K562 (cell line): ENCODE measurements at regions not wholly inside any gene's neighbourhood (a gene's known extent, or its start where the extent isn't known, plus 50 kb on each side); places are given as distances from the start of the nearest gene placed in this dataset.

Source experiments
- ATAC-seq: fragments of 200-7000 bp; cut with Tn5 transposase; 3 replicates; pipeline ENCODE4 v1.9.1; 2020; ENCODE audit warnings: moderate library complexity
- BruUV-seq: library from RNA; stranded (reverse); fragments of 400-500 nt; replicated peaks from 2 replicates; lab custom pipeline; 2021; lab: Mats Ljungman, UMichigan
- CTCF ChIA-PET: fragments of 300-600 bp; formaldehyde crosslinking; extraction: SDS; loops from one replicate; lab custom pipeline; 2021; ENCODE audit warnings: low intra/inter-chr PET ratio; lab: Yijun Ruan, JAX
- POLR2A ChIA-PET: fragments of 300-600, 350-650 bp; sonication (Branson Sonifier 250); formaldehyde crosslinking; extraction: SDS; loops from one replicate; lab custom pipeline; 2021; ENCODE audit warnings: antibody characterized with exemption, inconsistent platforms; lab: Yijun Ruan, JAX
- DNase-seq, 4 experiments: peaks; one replicate each; pipeline versions ENCODE4 v3.0.0 to v3.0.0-alpha.2; 2011 to 2018; ENCODE audit warnings: low spot score in 3 of 4, mixed read lengths in 3 of 4; ENCODE audit errors: extremely low read depth in 1 of 4
- FAIRE-seq: peaks from 2 replicates; lab custom pipeline; 2011; peaks lifted over from hg19 to GRCh38; lab: Jason Lieb, UNC
- H2AFZ ChIP-seq: 2 replicates; pipeline ENCODE4 v1.6.0; 2011; ENCODE audit warnings: low read depth, low read length, control low read depth, inconsistent platforms
- H3K27ac ChIP-seq: fragments of 200-600 bp; 3 replicates; pipeline ENCODE4 v1.8.0; 2011; ENCODE audit warnings: low read depth, mild to moderate bottlenecking, control low read depth, inconsistent platforms, low read length, moderate library complexity, mixed read lengths; ENCODE audit errors: extremely low read depth
- H3K27me3 ChIP-seq, 2 experiments: fragments of 300-600 bp in 1 of 2; 2 replicates in 1 of 2; 3 replicates in 1 of 2; pipeline versions ENCODE4 v1.6.0 to v1.8.0; 2011; ENCODE audit warnings: inconsistent platforms in 2 of 2, low read length in 2 of 2, mild to moderate bottlenecking in 1 of 2, mixed read lengths in 1 of 2, moderate library complexity in 1 of 2; ENCODE audit not compliant: control insufficient read depth in 2 of 2, insufficient read depth in 2 of 2
- H3K36me3 ChIP-seq: fragments of 300-600 bp; 3 replicates; pipeline ENCODE4 v1.8.0; 2011; ENCODE audit warnings: mild to moderate bottlenecking, low read length, inconsistent platforms; ENCODE audit not compliant: control insufficient read depth, insufficient read depth
- H3K4me1 ChIP-seq, 2 experiments: fragments of 200-600 bp in 1 of 2; replicated peaks in 1 of 2; 2 replicates in 1 of 2; 3 replicates in 1 of 2; pipeline versions ENCODE4 v1.5.1 to v1.8.0; 2011; ENCODE audit warnings: inconsistent platforms in 2 of 2, low read length in 2 of 2, mild to moderate bottlenecking in 1 of 2, mixed read lengths in 1 of 2, moderate library complexity in 1 of 2; ENCODE audit not compliant: control insufficient read depth in 2 of 2, insufficient read depth in 2 of 2
- H3K4me2 ChIP-seq: 2 replicates; pipeline ENCODE4 v1.6.1; 2011; ENCODE audit warnings: low read length, control low read depth, inconsistent platforms, mixed read lengths; ENCODE audit not compliant: insufficient read depth
- H3K4me3 ChIP-seq: fragments of 200-600 bp; sonication (generic), shearing (Covaris generic); 2 replicates; pipeline ENCODE4 v1.5.1; 2016; ENCODE audit warnings: control low read depth, inconsistent platforms
- H3K79me2 ChIP-seq: fragments of 200-600 bp; 3 replicates; pipeline ENCODE4 v1.8.0; 2011; ENCODE audit warnings: low read length, inconsistent platforms; ENCODE audit not compliant: control insufficient read depth, insufficient read depth
- H3K9ac ChIP-seq, 2 experiments: 2 replicates each; pipeline versions ENCODE4 v1.6.0 to v1.6.1; 2011; ENCODE audit warnings: low read depth in 2 of 2, low read length in 2 of 2, control low read depth in 1 of 2, inconsistent platforms in 1 of 2, mild to moderate bottlenecking in 1 of 2, mixed read lengths in 1 of 2; ENCODE audit not compliant: insufficient read depth in 1 of 2
- H3K9me1 ChIP-seq: one replicate; pipeline ENCODE4 v1.6.0; 2011; ENCODE audit warnings: inconsistent platforms, mild to moderate bottlenecking, low read length, moderate library complexity; ENCODE audit not compliant: control insufficient read depth, insufficient read depth
- H3K9me3 ChIP-seq: replicated peaks from 2 replicates; pipeline ENCODE4 v1.5.1; 2011; ENCODE audit warnings: low read depth, low read length, inconsistent platforms; ENCODE audit not compliant: control insufficient read depth, insufficient read depth
- H4K20me1 ChIP-seq: replicated peaks from 2 replicates; pipeline ENCODE4 v1.6.1; 2011; ENCODE audit warnings: low read length, inconsistent platforms, mixed read lengths; ENCODE audit not compliant: control insufficient read depth, insufficient read depth
- FOXK1 ChIP-seq: sonication (generic); formaldehyde crosslinking; IDR thresholded peaks from 2 replicates; pipeline ENCODE4 v1.8.0; 2022; ENCODE audit warnings: missing genetic modification reagents, mild to moderate bottlenecking, borderline replicate concordance
- MAFF ChIP-seq: IDR thresholded peaks from 2 replicates; pipeline ENCODE4 v1.6.1; 2012; ENCODE audit warnings: low read length, improper control_type of control experiment
- NFYB ChIP-seq: IDR thresholded peaks from 2 replicates; pipeline ENCODE4 v1.6.1; 2011; ENCODE audit warnings: mild to moderate bottlenecking, moderate library complexity; ENCODE audit not compliant: insufficient read length; ENCODE audit errors: extremely low read depth
- NR4A1 ChIP-seq, 2 experiments: fragments of 250-450 bp in 1 of 2; fragments of 450-650 bp in 1 of 2; sonication (Bioruptor Pico) in 1 of 2; IDR thresholded peaks; 2 replicates each; pipeline versions ENCODE4 v1.4.0 to v1.6.1; 2016 to 2020; ENCODE audit warnings: mild to moderate bottlenecking in 2 of 2, missing compliant biosample characterization in 1 of 2, missing genetic modification characterization in 1 of 2, moderate library complexity in 1 of 2
- XRCC5 ChIP-seq: fragments of 200-400 bp; formaldehyde crosslinking; IDR thresholded peaks from 2 replicates; pipeline ENCODE4 v1.6.1; 2017; ENCODE audit warnings: low read depth, mild to moderate bottlenecking, low read length
- ZKSCAN8 ChIP-seq: fragments of 200-800 bp; sonication (Bioruptor generic); IDR thresholded peaks from 2 replicates; pipeline ENCODE4 v1.6.1; 2016; ENCODE audit warnings: missing genetic modification characterization, missing compliant biosample characterization
- ZNF668 ChIP-seq: fragments of 250-450 bp; sonication (Bioruptor Pico); IDR thresholded peaks from 2 replicates; pipeline ENCODE4 v1.8.0; 2022; ENCODE audit warnings: mild to moderate bottlenecking, inconsistent platforms
- WGBS: fragments of 100-300 bp; shearing (Covaris generic); methylation state at CpG from one replicate; pipeline ENCODE4 v1.1.6; 2016; ENCODE audit warnings: low coverage, mixed read lengths; ENCODE audit not compliant: insufficient coverage; ENCODE audit errors: missing lambda C conversion rate; 5-methylcytosine and 5-hydroxymethylcytosine counted together
- in situ Hi-C: fragments of 300-500 bp; cut with MboI; formaldehyde crosslinking; loops from 4 replicates; pipeline ENCODE4 v1.15.0; 2018; ENCODE audit warnings: inconsistent platforms, mixed read lengths
- intact Hi-C: fragments of 100-400 bp; cut with micrococcal nuclease; formaldehyde crosslinking; loops from 2 replicates; pipeline ENCODE4 v1.14.2; 2022
- TF ChIP-seq, protein P1 (sequence below): fragments of 450-650 bp; IDR thresholded peaks from 2 replicates; pipeline ENCODE4 v1.6.1; 2018; ENCODE audit not compliant: partially characterized antibody
- TF ChIP-seq, protein P2 (sequence below): fragments of 200-400 bp; formaldehyde crosslinking; IDR thresholded peaks from 2 replicates; pipeline ENCODE4 v1.6.1; 2017; ENCODE audit warnings: mild to moderate bottlenecking, low read depth, low read length, moderate library complexity
- TF ChIP-seq, protein P3 (sequence below): fragments of 450-650 bp; IDR thresholded peaks from 2 replicates; pipeline ENCODE4 v1.6.1; 2018; ENCODE audit warnings: mild to moderate bottlenecking, low read depth; ENCODE audit not compliant: partially characterized antibody

DNA sequence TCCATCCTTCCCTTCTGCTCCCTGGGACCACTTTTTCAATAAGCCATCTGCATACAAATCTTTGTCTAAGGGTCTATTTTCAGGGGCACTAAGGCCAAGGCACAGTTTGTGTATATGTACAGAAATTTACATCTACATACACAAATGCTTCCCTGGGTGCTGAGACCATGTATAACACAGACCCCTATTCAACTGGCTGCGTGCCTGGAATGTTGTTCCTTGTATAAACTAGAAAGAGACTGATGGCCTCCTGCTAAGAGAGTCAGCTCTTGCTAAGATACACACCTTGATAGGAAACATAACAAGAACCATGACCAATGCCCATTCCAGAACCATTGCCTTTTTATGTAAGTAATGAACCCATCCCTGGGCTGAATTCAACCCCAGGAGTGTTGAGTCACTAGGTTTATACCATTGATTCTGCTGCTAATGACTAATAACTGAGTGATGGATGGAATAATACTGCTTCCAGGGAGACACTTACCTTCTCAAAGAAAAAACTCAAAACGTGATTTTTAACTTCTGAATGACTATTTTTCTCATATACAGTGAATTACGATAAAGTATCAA is 290.7 kb downstream of the FGFR2 start:
- Histone ChIP-seq H3K36me3 (no peaks in the 10 kb centered on the region), H3K4me1 (no peaks in the 10 kb centered on the region), H2AFZ (no peak overlapping the region), H3K9me1 (no peaks in the 10 kb centered on the region), H4K20me1 (no peaks in the 10 kb centered on the region; the same call in 1 of the 2 replicates), H3K9me3 (no peaks in the 10 kb centered on the region), H3K79me2 (no peaks in the 10 kb centered on the region), H3K4me2 (no peak overlapping the region), H3K27ac (no peak overlapping the region), H3K9ac (no peak overlapping the region), H3K4me3 (no peak overlapping the region), H3K27me3 (no peaks in the 10 kb centered on the region)
- intact Hi-C loops (no loop called here), in situ Hi-C loops (no loop called here)
- no peak for ATAC-seq
- no peak for FAIRE-seq
- ChIA-PET CTCF (no interaction called here), POLR2A (no interaction called here)
- WGBS: 4% methylated on average over 3 of the region's 3 CpGs
- no peak for DNase-seq
- BruUV-seq: no TSS peak
- TF ChIP-seq ZKSCAN8 (CRISPR knock-in tag) (no peak), XRCC5 (no peak), NR4A1 (CRISPR knock-in tag; IDR thresholded peaks at IDR 0.05) (no peak), NR4A1 (tag; IDR thresholded peaks at IDR 0.05) (no peak), FOXK1 (no peak), MAFF (no peak), ZNF668 (no peak), NFYB (no peak)
- TF ChIP-seq, protein P1, sequence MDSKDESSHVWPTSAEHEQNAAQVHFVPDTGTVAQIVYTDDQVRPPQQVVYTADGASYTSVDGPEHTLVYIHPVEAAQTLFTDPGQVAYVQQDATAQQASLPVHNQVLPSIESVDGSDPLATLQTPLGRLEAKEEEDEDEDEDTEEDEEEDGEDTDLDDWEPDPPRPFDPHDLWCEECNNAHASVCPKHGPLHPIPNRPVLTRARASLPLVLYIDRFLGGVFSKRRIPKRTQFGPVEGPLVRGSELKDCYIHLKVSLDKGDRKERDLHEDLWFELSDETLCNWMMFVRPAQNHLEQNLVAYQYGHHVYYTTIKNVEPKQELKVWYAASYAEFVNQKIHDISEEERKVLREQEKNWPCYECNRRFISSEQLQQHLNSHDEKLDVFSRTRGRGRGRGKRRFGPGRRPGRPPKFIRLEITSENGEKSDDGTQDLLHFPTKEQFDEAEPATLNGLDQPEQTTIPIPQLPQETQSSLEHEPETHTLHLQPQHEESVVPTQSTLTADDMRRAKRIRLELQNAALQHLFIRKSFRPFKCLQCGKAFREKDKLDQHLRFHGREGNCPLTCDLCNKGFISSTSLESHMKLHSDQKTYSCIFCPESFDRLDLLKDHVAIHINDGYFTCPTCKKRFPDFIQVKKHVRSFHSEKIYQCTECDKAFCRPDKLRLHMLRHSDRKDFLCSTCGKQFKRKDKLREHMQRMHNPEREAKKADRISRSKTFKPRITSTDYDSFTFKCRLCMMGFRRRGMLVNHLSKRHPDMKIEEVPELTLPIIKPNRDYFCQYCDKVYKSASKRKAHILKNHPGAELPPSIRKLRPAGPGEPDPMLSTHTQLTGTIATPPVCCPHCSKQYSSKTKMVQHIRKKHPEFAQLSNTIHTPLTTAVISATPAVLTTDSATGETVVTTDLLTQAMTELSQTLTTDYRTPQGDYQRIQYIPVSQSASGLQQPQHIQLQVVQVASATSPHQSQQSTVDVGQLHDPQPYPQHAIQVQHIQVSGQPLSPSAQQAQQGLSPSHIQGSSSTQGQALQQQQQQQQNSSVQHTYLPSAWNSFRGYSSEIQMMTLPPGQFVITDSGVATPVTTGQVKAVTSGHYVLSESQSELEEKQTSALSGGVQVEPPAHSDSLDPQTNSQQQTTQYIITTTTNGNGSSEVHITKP: no peak
- TF ChIP-seq, protein P2, sequence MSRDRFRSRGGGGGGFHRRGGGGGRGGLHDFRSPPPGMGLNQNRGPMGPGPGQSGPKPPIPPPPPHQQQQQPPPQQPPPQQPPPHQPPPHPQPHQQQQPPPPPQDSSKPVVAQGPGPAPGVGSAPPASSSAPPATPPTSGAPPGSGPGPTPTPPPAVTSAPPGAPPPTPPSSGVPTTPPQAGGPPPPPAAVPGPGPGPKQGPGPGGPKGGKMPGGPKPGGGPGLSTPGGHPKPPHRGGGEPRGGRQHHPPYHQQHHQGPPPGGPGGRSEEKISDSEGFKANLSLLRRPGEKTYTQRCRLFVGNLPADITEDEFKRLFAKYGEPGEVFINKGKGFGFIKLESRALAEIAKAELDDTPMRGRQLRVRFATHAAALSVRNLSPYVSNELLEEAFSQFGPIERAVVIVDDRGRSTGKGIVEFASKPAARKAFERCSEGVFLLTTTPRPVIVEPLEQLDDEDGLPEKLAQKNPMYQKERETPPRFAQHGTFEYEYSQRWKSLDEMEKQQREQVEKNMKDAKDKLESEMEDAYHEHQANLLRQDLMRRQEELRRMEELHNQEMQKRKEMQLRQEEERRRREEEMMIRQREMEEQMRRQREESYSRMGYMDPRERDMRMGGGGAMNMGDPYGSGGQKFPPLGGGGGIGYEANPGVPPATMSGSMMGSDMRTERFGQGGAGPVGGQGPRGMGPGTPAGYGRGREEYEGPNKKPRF: no peak
- TF ChIP-seq, protein P3, sequence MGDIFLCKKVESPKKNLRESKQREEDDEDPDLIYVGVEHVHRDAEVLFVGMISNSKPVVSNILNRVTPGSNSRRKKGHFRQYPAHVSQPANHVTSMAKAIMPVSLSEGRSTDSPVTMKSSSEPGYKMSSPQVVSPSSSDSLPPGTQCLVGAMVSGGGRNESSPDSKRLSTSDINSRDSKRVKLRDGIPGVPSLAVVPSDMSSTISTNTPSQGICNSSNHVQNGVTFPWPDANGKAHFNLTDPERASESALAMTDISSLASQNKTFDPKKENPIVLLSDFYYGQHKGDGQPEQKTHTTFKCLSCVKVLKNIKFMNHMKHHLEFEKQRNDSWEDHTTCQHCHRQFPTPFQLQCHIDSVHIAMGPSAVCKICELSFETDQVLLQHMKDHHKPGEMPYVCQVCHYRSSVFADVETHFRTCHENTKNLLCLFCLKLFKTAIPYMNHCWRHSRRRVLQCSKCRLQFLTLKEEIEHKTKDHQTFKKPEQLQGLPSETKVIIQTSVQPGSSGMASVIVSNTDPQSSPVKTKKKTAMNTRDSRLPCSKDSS: no peak
